Activated naive CD8-positive, alpha-beta T cell treated with anti-CD3 and anti-CD28 coated beads for 36 hours (primary cell): ENCODE measurements at regions not wholly inside any gene's neighbourhood (a gene's known extent, or its start where the extent isn't known, plus 50 kb on each side); places are given as distances from the start of the nearest gene placed in this dataset.

Experiments
- DNase-seq: peaks from one replicate; pipeline ENCODE4 v3.0.0; 2021
- H3K27ac Mint-ChIP-seq: one replicate; pipeline ENCODE4 v1.8.0; 2022; ENCODE audit warnings: mild to moderate bottlenecking, moderate library complexity, mixed read lengths
- H3K27me3 Mint-ChIP-seq: one replicate; pipeline ENCODE4 v1.8.0; 2022; ENCODE audit warnings: mild to moderate bottlenecking, mixed read lengths
- H3K36me3 Mint-ChIP-seq: one replicate; pipeline ENCODE4 v1.8.0; 2021; ENCODE audit warnings: mild to moderate bottlenecking, mixed read lengths
- H3K4me1 Mint-ChIP-seq: one replicate; pipeline ENCODE4 v1.8.0; 2021; ENCODE audit warnings: mixed read lengths
- H3K4me3 Mint-ChIP-seq: one replicate; pipeline ENCODE4 v1.8.0; 2022; ENCODE audit warnings: mild to moderate bottlenecking, moderate library complexity, mixed read lengths
- H3K9me3 Mint-ChIP-seq: one replicate; pipeline ENCODE4 v1.8.0; 2022; ENCODE audit warnings: mixed read lengths

DNA sequence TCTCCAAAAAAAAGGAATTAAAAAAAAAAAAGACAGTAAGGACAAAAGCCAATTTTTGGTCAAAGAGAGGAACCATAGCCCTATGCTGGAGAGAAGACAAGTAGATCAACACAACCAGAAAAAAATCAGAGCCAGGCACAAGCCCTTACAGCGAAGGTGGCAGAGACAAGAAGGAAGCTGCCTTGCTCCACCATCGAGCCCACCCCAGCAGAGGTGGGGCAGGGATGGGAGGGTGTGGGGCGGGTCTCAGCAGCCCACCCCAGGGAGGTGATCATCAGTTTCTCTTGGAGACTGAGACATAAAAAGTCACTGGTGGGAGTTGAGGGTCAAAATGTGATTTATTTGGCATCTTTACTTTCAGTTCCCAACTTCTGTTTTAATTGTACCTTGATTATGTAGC lies 332.4 kb downstream of the FOXO1 start:
- H3K36me3 Mint-ChIP-seq: peaks cover 1% of the 10 kb centered on the region
- no peaks in the 10 kb centered on the region for H3K9me3 Mint-ChIP-seq
- peaks cover 23% of the 10 kb centered on the region for H3K4me1 Mint-ChIP-seq
- no peak overlapping the region for H3K4me3 Mint-ChIP-seq
- no peak for DNase-seq
- H3K27ac Mint-ChIP-seq: no peak overlapping the region
- H3K27me3 Mint-ChIP-seq: no peaks in the 10 kb centered on the region

DNA sequence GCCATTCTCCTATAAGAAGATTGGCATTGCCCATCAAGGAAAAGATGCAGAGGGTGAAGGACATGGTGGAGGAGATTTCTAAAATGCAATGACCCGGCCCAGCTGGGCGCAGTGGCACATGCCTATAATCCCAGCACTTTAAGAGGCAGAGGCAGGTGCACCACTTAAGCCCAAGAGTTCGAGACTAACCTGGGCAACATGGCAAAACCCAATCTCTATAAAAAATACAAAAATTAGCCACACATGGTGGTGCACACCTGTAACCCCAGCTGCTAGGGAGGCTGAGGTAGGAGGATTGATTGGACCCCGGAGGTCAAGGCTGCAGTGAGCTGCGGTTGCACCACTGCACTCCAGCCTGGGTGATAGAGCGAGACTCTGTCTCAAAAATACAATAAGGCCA lies 331.8 kb downstream of the FOXO1 start:
- DNase-seq: no peak
- no peak overlapping the region for H3K4me3 Mint-ChIP-seq
- no peaks in the 10 kb centered on the region for H3K27me3 Mint-ChIP-seq
- peaks cover 1% of the 10 kb centered on the region for H3K36me3 Mint-ChIP-seq
- no peak overlapping the region for H3K27ac Mint-ChIP-seq
- H3K4me1 Mint-ChIP-seq: peaks cover 23% of the 10 kb centered on the region
- H3K9me3 Mint-ChIP-seq: no peaks in the 10 kb centered on the region

DNA sequence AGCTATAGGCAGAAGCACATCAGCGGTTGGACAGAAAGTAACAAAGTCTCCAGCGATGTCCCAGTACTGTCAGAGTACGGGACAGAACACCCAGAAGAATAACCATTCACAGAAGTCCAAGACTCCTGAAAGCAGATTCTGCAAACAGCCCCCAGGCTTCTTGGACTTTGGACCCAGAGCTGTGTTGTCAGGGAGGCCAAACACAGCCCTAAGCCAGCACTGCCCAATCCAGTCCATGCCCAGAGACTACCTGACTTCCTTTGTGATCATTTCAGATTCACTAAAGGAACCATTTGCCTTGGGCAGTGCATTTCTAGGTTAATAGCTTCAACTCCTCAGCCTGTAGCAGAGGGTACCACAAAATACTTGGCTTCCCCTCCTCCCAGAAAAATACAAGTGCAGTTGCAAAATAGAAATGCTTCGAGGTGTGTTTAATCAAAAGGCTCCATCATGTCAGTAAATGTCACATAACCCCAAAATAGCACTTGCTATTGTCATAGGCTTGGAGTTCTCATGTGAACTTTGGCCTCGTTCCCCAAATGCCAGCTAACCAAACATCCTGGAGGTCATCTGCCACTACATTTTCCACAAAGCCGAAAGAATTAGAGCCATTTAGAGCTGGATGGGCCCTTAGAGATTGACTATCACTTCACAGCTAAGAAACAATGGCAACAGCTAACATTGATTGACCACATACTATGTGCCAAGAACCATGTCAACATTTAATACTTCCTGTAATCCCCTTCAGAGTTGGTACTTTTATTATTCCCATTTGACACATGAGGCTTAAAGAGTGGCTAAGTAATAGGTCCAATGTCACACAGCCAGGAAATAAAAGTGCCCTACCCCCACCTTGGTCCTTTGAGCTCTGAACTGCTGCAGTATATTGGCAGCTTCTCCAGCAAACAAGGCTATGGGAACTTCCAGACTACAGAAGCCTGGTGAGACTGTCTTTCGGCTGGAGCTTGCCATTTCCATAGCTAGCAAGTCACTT lies 329.9 kb downstream of the FOXO1 start:
- Mint-ChIP-seq H3K27ac (no peak overlapping the region), H3K9me3 (no peaks in the 10 kb centered on the region), H3K4me1 (peaks cover 19% of the 10 kb centered on the region), H3K4me3 (no peak overlapping the region), H3K27me3 (no peaks in the 10 kb centered on the region), H3K36me3 (peaks cover 1% of the 10 kb centered on the region)
- DNase-seq: no peak

DNA sequence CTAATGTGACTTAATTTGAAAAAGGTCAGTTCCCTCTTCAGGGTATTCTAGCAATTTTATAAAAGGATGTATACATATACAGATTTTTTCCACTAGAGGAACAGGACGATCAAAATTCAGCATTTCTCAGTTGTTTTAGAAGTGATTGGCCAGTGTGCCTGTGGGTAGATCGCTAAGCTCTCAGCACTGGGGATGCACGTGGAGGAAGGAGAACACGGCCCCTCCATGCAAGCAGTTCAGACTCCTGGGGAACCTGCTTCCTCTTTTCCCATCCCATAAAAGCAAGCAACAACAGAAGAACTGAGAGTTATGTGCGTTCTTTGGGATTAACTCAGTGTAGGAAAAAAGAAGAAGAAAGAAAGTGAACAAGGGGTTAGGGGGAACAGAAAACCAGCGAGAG lies 328.8 kb downstream of the FOXO1 start:
- no peak for DNase-seq
- H3K36me3 Mint-ChIP-seq: peaks cover 4% of the 10 kb centered on the region
- no peak overlapping the region for H3K4me3 Mint-ChIP-seq
- peaks cover 2% of the 10 kb centered on the region for H3K9me3 Mint-ChIP-seq
- H3K27me3 Mint-ChIP-seq: no peaks in the 10 kb centered on the region
- H3K4me1 Mint-ChIP-seq: peaks cover 15% of the 10 kb centered on the region
- H3K27ac Mint-ChIP-seq: no peak overlapping the region

DNA sequence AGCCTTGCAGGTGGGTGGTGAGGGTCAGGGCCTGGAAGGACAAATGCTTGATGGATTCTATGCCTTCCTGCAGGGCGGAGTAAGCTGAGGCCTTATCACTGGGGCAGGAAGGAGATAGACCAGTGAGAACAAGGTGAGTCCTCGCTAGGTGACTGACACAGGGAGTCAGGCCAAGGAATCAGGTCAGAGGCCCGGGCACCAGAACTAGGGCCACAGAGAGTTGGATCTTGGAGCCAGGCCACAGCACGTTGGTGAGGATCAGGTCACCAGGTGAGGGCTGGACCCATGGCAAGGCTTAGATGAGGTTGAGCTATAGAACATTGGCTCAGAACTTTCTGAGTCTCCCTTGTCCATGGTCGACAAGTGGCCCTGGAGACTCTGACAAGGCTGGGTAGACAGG lies 328.2 kb downstream of the FOXO1 start:
- Mint-ChIP-seq H3K36me3 (peaks cover 4% of the 10 kb centered on the region), H3K4me1 (peaks cover 15% of the 10 kb centered on the region), H3K27ac (no peak overlapping the region), H3K27me3 (no peaks in the 10 kb centered on the region), H3K9me3 (peaks cover 2% of the 10 kb centered on the region), H3K4me3 (no peak overlapping the region)
- no peak for DNase-seq

DNA sequence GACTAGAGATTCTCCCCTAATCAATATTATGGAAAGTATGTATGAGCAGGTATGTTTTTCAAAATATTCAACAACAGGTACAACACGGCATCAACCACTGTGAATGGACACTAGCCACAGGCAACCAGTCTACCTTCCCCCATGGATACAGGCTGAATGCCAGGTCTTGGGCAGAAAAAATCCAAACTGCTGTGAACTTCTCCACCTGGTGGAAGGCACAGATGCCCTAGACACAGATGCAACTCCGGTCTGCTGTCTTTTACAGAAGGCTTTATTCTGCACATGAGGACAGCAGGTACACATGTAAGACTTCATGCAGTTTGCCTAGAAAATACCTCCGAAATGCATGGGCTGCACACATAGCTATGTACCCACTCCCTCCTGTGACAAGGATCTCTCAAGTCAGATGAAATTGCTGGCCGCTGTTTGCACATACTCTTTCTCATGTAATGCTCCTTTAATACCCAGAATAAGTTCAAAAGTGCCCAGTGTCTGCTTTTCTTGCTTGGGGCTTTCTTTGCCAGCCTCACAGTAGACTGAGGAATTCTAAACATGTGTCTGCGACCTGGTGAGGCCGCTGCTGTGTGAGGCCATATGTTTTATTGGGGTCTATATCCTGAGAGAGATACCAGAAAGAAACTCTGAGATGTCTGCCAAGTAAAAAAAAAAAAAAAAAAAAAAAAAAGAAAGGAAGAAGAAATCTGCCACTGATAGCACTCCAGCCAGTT lies 325.9 kb downstream of the FOXO1 start:
- peaks cover 2% of the 10 kb centered on the region for H3K9me3 Mint-ChIP-seq

DNA sequence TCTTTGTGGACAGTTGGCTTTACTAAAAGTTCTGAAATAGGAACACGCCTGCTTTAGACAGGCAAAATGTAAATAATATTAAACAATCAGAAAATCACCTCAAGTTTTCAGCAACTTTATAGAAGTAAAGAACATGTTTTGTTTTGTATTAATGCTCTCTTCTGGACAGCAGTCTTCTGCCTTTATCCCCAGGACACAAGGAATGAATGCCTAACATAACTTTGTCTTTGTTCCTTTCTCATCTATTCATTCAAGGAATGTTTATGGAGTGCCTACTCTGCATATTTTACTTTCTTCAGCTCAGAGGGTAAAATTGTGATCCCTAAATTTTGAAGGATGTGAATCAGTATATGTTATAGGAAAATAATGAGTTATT lies 325.4 kb downstream of the FOXO1 start:
- Mint-ChIP-seq H3K9me3 (peaks cover 2% of the 10 kb centered on the region), H3K27ac (no peak overlapping the region), H3K36me3 (peaks cover 4% of the 10 kb centered on the region), H3K4me1 (peaks cover 16% of the 10 kb centered on the region), H3K27me3 (no peaks in the 10 kb centered on the region), H3K4me3 (no peak overlapping the region)
- no peak for DNase-seq

More for the DNA sequence above, 325.9 kb downstream of the FOXO1 start:
- Mint-ChIP-seq H3K36me3 (peaks cover 4% of the 10 kb centered on the region), H3K27me3 (no peaks in the 10 kb centered on the region), H3K27ac (no peak overlapping the region), H3K4me1 (peaks cover 16% of the 10 kb centered on the region), H3K4me3 (no peak overlapping the region)
- no peak for DNase-seq

DNA sequence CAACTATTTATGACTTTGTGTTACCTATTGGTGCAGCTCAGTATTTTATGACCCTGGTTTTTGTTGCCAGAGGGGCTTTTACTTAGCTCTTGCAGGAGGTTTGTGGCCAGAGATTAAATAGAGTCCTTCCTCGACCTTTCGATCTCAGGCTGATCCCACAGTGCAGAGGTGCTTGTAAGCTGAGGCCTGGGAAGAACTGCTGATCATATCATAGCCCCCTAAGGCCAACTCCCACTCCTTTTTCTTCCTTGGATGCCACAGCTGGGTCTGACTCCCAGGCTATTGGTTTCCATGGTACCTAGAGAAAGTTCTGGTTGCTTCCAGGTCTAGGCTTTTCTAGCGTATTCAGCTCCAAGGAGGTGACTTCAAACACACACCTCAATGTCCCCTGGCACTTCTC lies 324.9 kb downstream of the FOXO1 start:
- Mint-ChIP-seq H3K27ac (no peak overlapping the region), H3K4me1 (peaks cover 14% of the 10 kb centered on the region), H3K9me3 (peaks cover 2% of the 10 kb centered on the region), H3K36me3 (peaks cover 4% of the 10 kb centered on the region), H3K27me3 (no peaks in the 10 kb centered on the region), H3K4me3 (no peak overlapping the region)
- DNase-seq: no peak

DNA sequence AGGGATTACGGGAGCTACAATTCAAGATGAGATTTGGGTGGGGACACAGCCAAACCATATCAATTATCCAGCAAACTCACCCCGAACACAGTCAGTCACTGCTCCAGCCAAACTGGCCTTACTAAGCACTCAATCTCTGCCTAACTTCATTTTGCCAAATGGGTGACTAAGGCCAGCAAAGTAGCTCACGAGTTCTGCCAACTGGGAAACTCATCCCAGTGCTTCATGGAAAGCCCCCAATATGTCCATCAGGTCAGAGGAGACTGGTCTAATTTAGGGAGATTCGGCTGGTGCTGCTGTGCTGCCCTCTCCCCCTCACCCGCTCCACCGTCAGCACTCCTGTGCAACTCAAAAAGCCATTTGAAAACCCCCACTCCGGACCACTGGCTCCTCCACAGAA lies 324.0 kb downstream of the FOXO1 start:
- no peak for DNase-seq
- H3K36me3 Mint-ChIP-seq: peaks cover 4% of the 10 kb centered on the region
- H3K9me3 Mint-ChIP-seq: peaks cover 2% of the 10 kb centered on the region
- no peak overlapping the region for H3K27ac Mint-ChIP-seq
- H3K4me3 Mint-ChIP-seq: no peak overlapping the region
- no peaks in the 10 kb centered on the region for H3K27me3 Mint-ChIP-seq
- peaks cover 6% of the 10 kb centered on the region for H3K4me1 Mint-ChIP-seq

DNA sequence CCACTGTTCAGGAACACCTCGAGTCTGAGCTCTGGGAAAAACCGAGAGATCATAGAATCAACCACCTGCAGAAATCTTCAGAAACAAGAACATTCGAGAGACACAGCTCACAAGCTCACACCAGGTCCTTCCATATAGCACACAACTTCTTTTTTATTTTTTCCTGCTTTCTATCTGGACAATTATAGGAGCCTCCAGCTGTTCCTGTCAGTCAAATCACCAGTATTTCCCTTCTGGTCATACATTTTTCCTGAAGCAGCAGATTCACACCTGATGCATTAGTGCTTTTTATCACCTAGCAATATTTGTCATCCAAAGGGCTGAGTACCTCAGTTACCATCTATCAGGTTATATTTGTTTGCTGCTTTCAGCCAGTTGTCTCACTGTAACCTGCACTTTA lies 323.5 kb downstream of the FOXO1 start:
- Mint-ChIP-seq H3K4me1 (peaks cover 2% of the 10 kb centered on the region), H3K9me3 (peaks cover 2% of the 10 kb centered on the region), H3K27me3 (no peaks in the 10 kb centered on the region), H3K36me3 (peaks cover 4% of the 10 kb centered on the region), H3K4me3 (no peak overlapping the region), H3K27ac (no peak overlapping the region)
- DNase-seq: no peak

DNA sequence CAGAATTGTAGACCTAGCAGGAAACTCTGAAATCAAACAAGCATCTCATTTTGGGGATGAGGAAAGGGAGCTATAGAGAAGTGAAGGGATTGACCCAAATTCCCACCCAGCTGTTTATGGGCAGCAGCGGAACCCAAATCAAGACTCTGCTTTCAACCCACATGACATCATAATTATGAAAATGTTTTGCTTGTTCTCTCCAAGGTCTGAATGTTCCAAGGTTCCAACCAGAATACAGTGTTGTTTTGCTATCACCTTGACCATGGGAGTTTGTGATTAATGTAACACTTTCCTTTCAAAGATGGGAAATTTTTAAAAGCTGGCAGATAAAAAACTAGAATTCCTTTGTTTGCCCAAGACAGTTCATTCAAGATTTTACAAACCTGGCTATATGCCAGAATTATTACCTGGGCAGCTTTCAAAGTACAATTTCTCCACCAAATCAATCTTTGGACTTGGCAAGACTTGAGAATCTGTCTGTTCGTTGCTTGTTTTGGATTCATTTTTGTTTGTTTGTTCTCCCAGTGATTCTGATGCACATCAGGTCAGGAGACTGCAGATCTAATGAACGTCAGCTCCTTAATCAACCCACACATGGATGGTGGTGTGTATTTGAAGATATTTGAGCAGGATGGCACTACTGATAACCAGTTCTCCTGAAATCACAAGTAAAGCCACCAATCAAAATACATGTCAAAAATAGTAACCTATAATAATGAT lies 322.7 kb downstream of the FOXO1 start:
- Mint-ChIP-seq H3K27ac (no peak overlapping the region), H3K27me3 (no peaks in the 10 kb centered on the region)

DNA sequence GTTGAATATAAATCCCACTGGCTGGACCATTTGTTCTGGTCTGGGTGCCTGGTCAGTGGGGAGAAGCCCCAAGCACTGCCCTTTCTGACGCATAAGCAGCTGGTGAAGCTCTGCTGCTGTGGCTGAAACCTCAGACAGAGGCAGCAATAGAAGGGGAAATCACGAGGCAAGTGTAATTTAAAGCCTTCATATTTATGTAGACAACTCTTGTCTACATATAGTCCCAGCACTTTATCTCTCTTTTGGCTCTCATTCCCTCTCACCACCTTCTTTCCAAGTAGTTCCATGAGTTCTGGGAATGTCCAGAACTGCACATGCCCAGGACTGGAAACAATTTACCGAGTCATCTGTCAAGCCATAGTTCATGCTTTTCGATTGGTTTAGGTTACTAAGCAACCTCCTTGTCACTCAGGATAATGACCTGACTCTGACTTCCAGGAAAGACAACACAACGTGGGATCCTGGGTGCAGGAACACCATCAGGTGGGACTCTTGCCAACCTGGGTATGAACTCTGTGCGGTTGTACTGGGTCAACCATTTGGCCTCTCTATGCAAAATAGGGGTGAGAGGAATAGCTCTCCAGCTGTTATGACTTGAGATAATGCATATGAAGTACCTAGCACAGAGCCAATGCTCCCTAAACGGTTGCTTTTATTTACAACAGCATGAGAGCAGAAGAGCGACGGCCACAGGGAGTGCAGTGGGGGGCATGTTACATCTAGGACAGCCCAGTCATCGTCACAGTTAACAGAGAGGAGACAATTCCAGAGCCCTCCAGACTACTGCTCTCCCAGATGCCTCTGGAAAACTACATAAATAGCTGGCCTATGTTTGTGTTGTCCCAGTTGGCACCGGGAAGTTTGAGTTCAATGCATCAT lies 321.9 kb downstream of the FOXO1 start:
- H3K4me3 Mint-ChIP-seq: no peak overlapping the region
- DNase-seq: no peak
- H3K4me1 Mint-ChIP-seq: peaks cover 2% of the 10 kb centered on the region
- peaks cover 2% of the 10 kb centered on the region for H3K9me3 Mint-ChIP-seq
- H3K27me3 Mint-ChIP-seq: no peaks in the 10 kb centered on the region
- no peak overlapping the region for H3K27ac Mint-ChIP-seq
- peaks cover 2% of the 10 kb centered on the region for H3K36me3 Mint-ChIP-seq

More for the DNA sequence above, 322.7 kb downstream of the FOXO1 start:
- peaks cover 2% of the 10 kb centered on the region for H3K9me3 Mint-ChIP-seq
- DNase-seq: no peak
- H3K36me3 Mint-ChIP-seq: peaks cover 2% of the 10 kb centered on the region
- peaks cover 2% of the 10 kb centered on the region for H3K4me1 Mint-ChIP-seq
- no peak overlapping the region for H3K4me3 Mint-ChIP-seq

DNA sequence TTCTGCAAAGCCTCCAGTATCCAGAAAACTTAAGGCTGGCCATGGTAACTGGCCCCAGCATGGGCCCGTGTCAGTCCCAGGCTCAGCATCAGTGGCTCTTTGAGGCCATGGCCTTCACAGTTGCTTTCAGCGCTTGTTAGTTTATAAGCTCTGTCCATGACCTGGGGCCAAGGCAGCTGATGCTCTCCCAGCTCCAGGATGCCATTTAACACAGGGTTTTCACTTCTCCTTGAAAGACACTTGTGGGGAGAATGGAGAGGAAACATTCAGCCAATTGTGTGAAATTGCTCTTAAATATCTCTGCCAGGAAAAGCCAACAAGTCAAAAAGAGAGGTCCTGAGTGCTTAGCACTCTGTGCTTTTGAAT lies 321.3 kb downstream of the FOXO1 start:
- no peak for DNase-seq
- Mint-ChIP-seq H3K27me3 (no peaks in the 10 kb centered on the region), H3K4me3 (no peak overlapping the region), H3K36me3 (peaks cover 2% of the 10 kb centered on the region), H3K27ac (no peak overlapping the region), H3K4me1 (peaks cover 2% of the 10 kb centered on the region), H3K9me3 (peaks cover 2% of the 10 kb centered on the region)

DNA sequence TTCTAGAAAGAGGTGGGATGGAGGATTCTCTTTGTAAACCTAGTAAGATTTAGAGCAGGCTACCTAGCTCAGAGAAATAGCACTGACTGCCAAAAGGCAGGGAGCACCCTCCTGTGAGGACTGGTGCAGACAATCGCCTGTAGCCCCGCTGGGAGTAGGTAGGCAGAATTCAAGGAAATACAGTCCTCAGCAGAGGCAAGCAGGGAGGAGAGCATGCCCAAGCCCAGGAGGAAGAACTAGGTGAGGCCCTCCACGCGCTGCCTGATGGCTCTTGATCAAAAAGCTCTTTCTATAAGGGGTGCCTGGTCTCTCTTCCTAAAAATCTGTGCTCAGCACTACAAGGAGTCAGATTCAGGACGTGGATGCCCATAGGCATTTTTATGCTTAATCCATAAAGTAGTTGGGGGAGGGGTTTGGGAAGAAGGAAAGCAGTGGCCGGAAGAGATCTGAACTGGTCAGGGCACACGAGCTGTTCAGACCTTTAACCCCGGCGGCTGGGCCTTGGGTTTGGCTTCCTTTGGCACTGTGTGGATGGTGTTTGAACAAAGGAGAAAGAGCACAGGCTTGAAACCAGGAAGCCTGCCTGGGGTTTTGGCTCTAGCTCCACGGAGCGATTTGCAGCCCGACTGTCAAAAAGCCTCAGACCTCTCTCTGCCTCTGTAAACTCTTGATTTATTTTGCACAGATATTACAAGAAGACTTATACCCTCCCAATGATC lies 320.6 kb downstream of the FOXO1 start:
- Mint-ChIP-seq H3K4me3 (no peak overlapping the region), H3K9me3 (peaks cover 2% of the 10 kb centered on the region), H3K4me1 (peaks cover 2% of the 10 kb centered on the region), H3K27ac (no peak overlapping the region), H3K27me3 (no peaks in the 10 kb centered on the region), H3K36me3 (peaks cover 2% of the 10 kb centered on the region)
- DNase-seq: no peak
